Spleen (tissue), 11 donors: ENCODE measurements at regions not wholly inside any gene's neighbourhood (a gene's known extent, or its start where the extent isn't known, plus 50 kb on each side); places are given as distances from the start of the nearest gene placed in this dataset.

Experiments used
- DNase-seq: peaks from one replicate; pipeline ENCODE4 v3.0.0-alpha.2; 2020
- H3K27ac ChIP-seq, 8 donors: fragments of 200-600 bp; sonication (generic) in 7 of 8; 1 replicate in 4 of 8; 2 replicates in 4 of 8; pipeline versions ENCODE4 v1.5.0 to v1.8.0; 2016 to 2021; ENCODE audit warnings: inconsistent platforms in 4 of 8, mild to moderate bottlenecking in 4 of 8, moderate library complexity in 1 of 8
- H3K27me3 ChIP-seq, 7 donors: fragments of 200-600 bp; sonication (generic) in 6 of 7; replicated peaks in 1 of 7; 1 replicate in 4 of 7; 2 replicates in 3 of 7; pipeline versions ENCODE4 v1.5.0 to v1.8.0; 2016 to 2021; ENCODE audit warnings: inconsistent platforms in 3 of 7, mild to moderate bottlenecking in 1 of 7
- H3K36me3 ChIP-seq, 6 donors: fragments of 200-600 bp; sonication (generic) in 5 of 6; 1 replicate in 4 of 6; 2 replicates in 2 of 6; pipeline versions ENCODE4 v1.5.0 to v1.8.0; 2016 to 2021; ENCODE audit warnings: inconsistent platforms in 2 of 6
- H3K4me1 ChIP-seq, 6 donors: fragments of 200-600 bp; sonication (generic) in 5 of 6; 1 replicate in 3 of 6; 2 replicates in 3 of 6; pipeline versions ENCODE4 v1.5.0 to v1.8.0; 2016 to 2021; ENCODE audit warnings: inconsistent platforms in 3 of 6
- H3K4me3 ChIP-seq, 8 donors: fragments of 200-600 bp; sonication (generic) in 7 of 8; 1 replicate in 4 of 8; 2 replicates in 4 of 8; pipeline versions ENCODE4 v1.5.0 to v1.8.0; 2016 to 2021; ENCODE audit warnings: inconsistent platforms in 4 of 8, mild to moderate bottlenecking in 4 of 8, moderate library complexity in 2 of 8
- H3K9me3 ChIP-seq, 8 donors: fragments of 200-600 bp; sonication (generic) in 7 of 8; 1 replicate in 4 of 8; 2 replicates in 4 of 8; pipeline versions ENCODE4 v1.5.0 to v1.8.0; 2016 to 2021; ENCODE audit warnings: inconsistent platforms in 4 of 8
- CTCF ChIP-seq, 11 experiments: fragments of 200-600 bp in 7 of 11; fragments of 450-650 bp in 4 of 11; sonication (generic) in 4 of 11; IDR thresholded peaks in 8 of 11; conservative IDR thresholded peaks in 3 of 11; 1 replicate in 7 of 11; 2 replicates in 4 of 11; pipeline versions ENCODE4 v1.4.0 to v1.8.0; 2016 to 2021; ENCODE audit warnings: antibody characterized with exemption in 11 of 11, inconsistent platforms in 4 of 11, mild to moderate bottlenecking in 1 of 11
- POLR2A ChIP-seq, 3 donors: fragments of 450-650 bp; IDR thresholded peaks; one replicate each; pipeline ENCODE4 v1.5.1; 2017; ENCODE audit warnings: antibody characterized with exemption in 3 of 3, mild to moderate bottlenecking in 1 of 3
- POLR2AphosphoS5 ChIP-seq, 3 donors: sonication (generic); formaldehyde crosslinking; IDR thresholded peaks; one replicate each; pipeline ENCODE4 v1.5.1; 2017; ENCODE audit warnings: antibody characterized with exemption in 3 of 3
- WGBS, 5 donors: extraction: QIAGEN DNeasy Blood & Tissue Kit in 3 of 5; methylation state at CpG; one replicate each; pipeline versions ENCODE4 v1.1.5 to v1.1.7; 2013 to 2018; 5-methylcytosine and 5-hydroxymethylcytosine counted together
- intact Hi-C: fragments of 100-400 bp; cut with DNase I; formaldehyde crosslinking; loops from one replicate; pipeline ENCODE4 v1.15.0; 2023; ENCODE audit warnings: low total_unique reads
- donor health status: healthy with polysubstance abuse.
- donor health status: DM: no; HTN: no; CAD: no; lungs with moderate emphysema.
- donor health status: DM: no; HTN: no; CAD: no.
- donor health status: Bipolar disorder and iron deficiency.
- donor health status: healthy.
- donor health status: DM: no; HTN: no; CAD: no.
- donor health status: DM: yes; HTN: yes; CAD: no.

DNA sequence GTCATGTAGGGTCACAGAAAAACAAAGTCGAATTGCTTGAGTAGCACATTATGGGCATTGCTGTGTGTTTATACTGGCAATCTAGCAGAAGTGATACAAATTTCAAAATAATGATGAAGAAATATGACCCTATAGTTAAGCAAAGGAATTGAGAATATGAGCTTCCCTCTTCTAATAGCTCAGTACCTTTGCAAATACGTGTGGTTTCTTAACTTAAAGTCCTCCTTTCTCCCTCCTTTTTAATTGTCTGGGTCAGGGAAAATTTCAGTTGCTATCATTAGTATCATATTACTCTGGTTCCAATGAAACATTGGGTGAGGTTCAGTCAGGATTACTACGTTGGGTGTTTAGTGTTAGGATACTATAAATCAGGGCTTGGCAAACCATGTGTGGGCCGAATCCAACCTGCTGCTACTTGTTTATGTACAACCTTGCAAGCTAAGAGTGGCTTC, 166.8 kb upstream of the CARMIL1 start:
- peaks cover 0 to 38% (median 6%) of the 10 kb centered on the region in 6 donors for H3K4me1 ChIP-seq
- H3K36me3 ChIP-seq: peaks cover 8 to 84% (median 50%) of the 10 kb centered on the region in 6 donors
- WGBS, 5 donors: 62 to 86% (median 64%) methylated on average over 4 of the region's 4 CpGs
- H3K4me3 ChIP-seq: no peak overlapping the region
- TF ChIP-seq POLR2AphosphoS5 (IDR thresholded peaks at IDR 0.05): no peak
- TF ChIP-seq POLR2A (IDR thresholded peaks at IDR 0.05): no peak
- no peak for TF ChIP-seq CTCF (IDR thresholded peaks at IDR 0.05 in 8 of 11, conservative IDR thresholded peaks at IDR 0.05 in 3 of 11)
- H3K27me3 ChIP-seq: no peaks in the 10 kb centered on the region
- no peak for DNase-seq
- intact Hi-C loops: no loop called here
- H3K9me3 ChIP-seq: no peaks in the 10 kb centered on the region
- H3K27ac ChIP-seq: peak overlapping the region in 3 of 8 donors; percentile 11 to 50 (median 15)

DNA sequence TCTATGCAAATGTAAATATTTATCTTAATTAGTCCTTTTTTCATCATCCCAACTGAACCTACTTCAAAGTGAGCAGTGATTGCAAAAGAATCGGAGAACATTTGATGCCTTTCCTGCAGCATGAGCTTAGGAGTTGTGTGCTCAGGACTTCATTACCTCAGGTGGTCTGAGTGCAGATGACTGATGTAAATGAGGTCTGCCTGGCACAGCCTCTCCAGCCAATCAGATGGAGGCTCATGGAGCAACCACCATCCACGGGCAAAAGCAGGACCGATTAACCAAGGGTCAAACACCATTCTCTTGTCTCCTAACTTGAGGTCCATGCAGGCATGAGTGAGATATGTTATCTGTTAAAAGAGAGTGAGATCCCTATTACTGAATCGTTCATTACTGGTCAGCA, 165.7 kb upstream of the CARMIL1 start:
- TF ChIP-seq CTCF (IDR thresholded peaks at IDR 0.05 in 8 of 11, conservative IDR thresholded peaks at IDR 0.05 in 3 of 11) (no peak), POLR2AphosphoS5 (IDR thresholded peaks at IDR 0.05) (no peak), POLR2A (IDR thresholded peaks at IDR 0.05) (no peak)
- Histone ChIP-seq H3K27ac (peak overlapping the region in 1 of 8 donors; percentile 50), H3K9me3 (no peaks in the 10 kb centered on the region), H3K4me1 (peaks cover 0 to 47% (median 12%) of the 10 kb centered on the region in 6 donors), H3K36me3 (peaks cover 5 to 73% (median 40%) of the 10 kb centered on the region in 6 donors), H3K27me3 (no peaks in the 10 kb centered on the region), H3K4me3 (no peak overlapping the region)
- DNase-seq: no peak
- intact Hi-C loops: no loop called here
- WGBS, 5 donors: 82 to 96% (median 94%) methylated on average over 4 of the region's 4 CpGs

DNA sequence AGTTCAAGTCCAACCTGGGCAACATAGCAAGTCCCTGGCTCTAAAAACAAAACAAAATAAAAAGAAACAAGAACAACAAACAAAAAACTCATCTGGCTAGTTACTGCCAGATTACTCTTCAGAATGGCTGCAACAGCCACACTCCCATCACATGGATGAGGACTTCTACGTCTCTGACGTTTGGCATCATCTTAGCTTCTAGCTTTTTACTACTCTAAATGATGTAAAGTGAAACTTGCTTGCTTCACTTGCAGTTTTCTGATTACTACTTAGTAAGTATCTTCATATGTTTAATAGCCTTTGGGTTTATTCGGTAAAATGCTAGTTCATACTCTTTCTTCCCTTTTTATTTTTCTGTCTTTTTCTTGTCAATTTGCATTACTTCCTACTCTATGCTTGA, 161.1 kb upstream of the CARMIL1 start:
- Histone ChIP-seq H3K9me3 (no peaks in the 10 kb centered on the region), H3K27me3 (no peaks in the 10 kb centered on the region), H3K27ac (peak overlapping the region in 5 of 8 donors; percentile 3 to 76 (median 19)), H3K4me3 (no peak overlapping the region), H3K36me3 (peaks cover 3 to 53% (median 19%) of the 10 kb centered on the region in 6 donors), H3K4me1 (peaks cover 7 to 68% (median 29%) of the 10 kb centered on the region in 6 donors)
- DNase-seq: no peak
- WGBS, 5 donors: 49 to 97% (median 71%) methylated on average over 3 of the region's 3 CpGs
- TF ChIP-seq POLR2AphosphoS5 (IDR thresholded peaks at IDR 0.05): no peak
- TF ChIP-seq POLR2A (IDR thresholded peaks at IDR 0.05): no peak
- intact Hi-C loops: no loop called here

DNA sequence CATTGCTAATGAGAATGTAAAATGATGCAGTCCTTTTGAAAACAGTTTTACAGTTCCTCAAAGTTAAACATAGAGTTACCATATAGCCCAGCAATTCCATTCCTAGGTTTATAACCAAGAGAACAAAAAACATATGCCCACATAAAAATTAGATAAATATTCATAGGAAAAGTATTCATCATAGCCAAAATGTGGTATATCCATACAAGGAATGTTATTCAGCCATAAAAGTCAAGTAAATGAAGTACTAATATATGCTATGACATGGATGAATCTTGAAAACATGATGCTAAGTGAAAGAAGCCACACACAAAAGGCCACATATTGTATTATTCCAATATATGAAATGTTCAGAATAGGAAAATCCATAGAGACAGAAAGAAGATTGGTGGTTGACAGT, 158.0 kb upstream of the CARMIL1 start:
- intact Hi-C loops: no loop called here
- Histone ChIP-seq H3K4me3 (no peak overlapping the region), H3K4me1 (peaks cover 7 to 77% (median 40%) of the 10 kb centered on the region in 6 donors), H3K27me3 (no peaks in the 10 kb centered on the region), H3K36me3 (peaks cover 0 to 58% (median 16%) of the 10 kb centered on the region in 6 donors), H3K27ac (peak overlapping the region in 7 of 8 donors; percentile 44 to 80 (median 72)), H3K9me3 (no peaks in the 10 kb centered on the region)
- DNase-seq: no peak
- TF ChIP-seq POLR2AphosphoS5 (IDR thresholded peaks at IDR 0.05) (no peak), CTCF (IDR thresholded peaks at IDR 0.05 in 8 of 11, conservative IDR thresholded peaks at IDR 0.05 in 3 of 11) (no peak), POLR2A (IDR thresholded peaks at IDR 0.05) (no peak)
